GM12878 (cell line): ENCODE measurements at regions not wholly inside any gene's neighbourhood (a gene's known extent, or its start where the extent isn't known, plus 50 kb on each side); places are given as distances from the start of the nearest gene placed in this dataset.

ENCODE experiments used
- ATAC-seq: fragments of 200-7000 bp; cut with Tn5 transposase; 3 replicates; pipeline ENCODE4 v1.9.1; 2020; ENCODE audit warnings: mild to moderate bottlenecking, moderate library complexity
- BruUV-seq: library from RNA; stranded (reverse); fragments of 400-500 nt; replicated peaks from 2 replicates; lab custom pipeline; 2021; lab: Mats Ljungman, UMichigan
- CTCF ChIA-PET: fragments of 300-600 bp; sonication (Branson Sonifier 250); formaldehyde crosslinking; extraction: SDS; loops from one replicate; lab custom pipeline; 2021; ENCODE audit warnings: inconsistent platforms; lab: Yijun Ruan, JAX
- POLR2A ChIA-PET: fragments of 350-600 bp; formaldehyde crosslinking; extraction: SDS; loops from one replicate; lab custom pipeline; 2021; ENCODE audit warnings: inconsistent platforms; lab: Charles Lee
- RAD21 ChIA-PET: fragments of 300-600 bp; sonication (Branson Sonifier 250); formaldehyde crosslinking; loops from one replicate; lab custom pipeline; 2023; ENCODE audit warnings: antibody characterized with exemption; ENCODE audit not compliant: unreplicated experiment; lab: Charles Lee
- SMC1A ChIA-PET: fragments of 300-600 bp; sonication (Branson Sonifier 250); formaldehyde crosslinking; loops from one replicate; lab custom pipeline; 2023; ENCODE audit not compliant: unreplicated experiment, uncharacterized antibody; lab: Charles Lee
- DNase-seq: peaks from one replicate; pipeline ENCODE4 v3.0.0-alpha.2; 2011; ENCODE audit warnings: low read depth, low spot score
- FAIRE-seq: peaks from 3 replicates; lab custom pipeline; 2011; peaks lifted over from hg19 to GRCh38; lab: Jason Lieb, UNC
- H2AFZ ChIP-seq: 2 replicates; pipeline ENCODE4 v1.6.0; 2011; ENCODE audit warnings: low read depth, low read length, control low read depth; ENCODE audit not compliant: control insufficient read depth
- H3K27ac ChIP-seq: 2 replicates; pipeline ENCODE4 v1.5.1; 2011; ENCODE audit warnings: control low read depth; ENCODE audit not compliant: control insufficient read depth, insufficient read depth
- H3K27me3 ChIP-seq, 2 experiments: replicated peaks in 1 of 2; 2 replicates each; pipeline versions ENCODE4 v1.6.0 to v1.6.1; 2011; ENCODE audit warnings: low read length in 1 of 2; ENCODE audit not compliant: control insufficient read depth in 2 of 2, insufficient read depth in 2 of 2
- H3K36me3 ChIP-seq, 2 experiments: 2 replicates each; pipeline ENCODE4 v1.5.1; 2011; ENCODE audit warnings: low read length in 1 of 2; ENCODE audit not compliant: control insufficient read depth in 2 of 2, insufficient read depth in 2 of 2
- H3K4me1 ChIP-seq: 2 replicates; pipeline ENCODE4 v1.6.1; 2011; ENCODE audit warnings: mild to moderate bottlenecking, low read length, moderate library complexity, mixed read lengths; ENCODE audit not compliant: control insufficient read depth, insufficient read depth
- H3K4me2 ChIP-seq: 2 replicates; pipeline ENCODE4 v1.6.0; 2011; ENCODE audit warnings: control low read depth; ENCODE audit not compliant: control insufficient read depth, insufficient read depth
- H3K4me3 ChIP-seq: fragments of 200-600 bp; sonication (generic); 2 replicates; pipeline ENCODE4 v1.5.1; 2016
- H3K79me2 ChIP-seq: 2 replicates; pipeline ENCODE4 v1.6.0; 2011; ENCODE audit warnings: low read length; ENCODE audit not compliant: control insufficient read depth, insufficient read depth
- H3K9ac ChIP-seq: 2 replicates; pipeline ENCODE4 v1.8.0; 2011; ENCODE audit warnings: low read length, control low read depth, mixed read lengths; ENCODE audit not compliant: control insufficient read depth, insufficient read depth
- H3K9me3 ChIP-seq: replicated peaks from 3 replicates; pipeline ENCODE4 v1.5.1; 2011; ENCODE audit warnings: mild to moderate bottlenecking, low read length; ENCODE audit not compliant: control insufficient read depth, insufficient read depth
- H4K20me1 ChIP-seq: 2 replicates; pipeline ENCODE4 v1.6.0; 2011; ENCODE audit not compliant: control insufficient read depth, insufficient read depth
- GABPA ChIP-seq: IDR thresholded peaks from 2 replicates; pipeline ENCODE4 v1.6.1; 2014; ENCODE audit warnings: antibody characterized with exemption, low read depth, mild to moderate bottlenecking, inconsistent platforms
- POLR2AphosphoS2 ChIP-seq: IDR thresholded peaks from 2 replicates; pipeline ENCODE4 v1.6.1; 2011; ENCODE audit warnings: low read depth, mild to moderate bottlenecking, low read length, improper control_type of control experiment, moderate library complexity
- POLR2AphosphoS5 ChIP-seq: IDR thresholded peaks from 2 replicates; pipeline ENCODE4 v1.6.1; 2011; ENCODE audit warnings: mild to moderate bottlenecking, low read length, inconsistent platforms
- ZBTB40 ChIP-seq: fragments of 450-650 bp; IDR thresholded peaks from 2 replicates; pipeline ENCODE4 v1.6.1; 2016; ENCODE audit warnings: mild to moderate bottlenecking, moderate library complexity, borderline replicate concordance
- in situ Hi-C: fragments of 300-500 bp; cut with MboI; formaldehyde crosslinking; loops from 9 replicates; pipeline ENCODE4 v1.14.3; 2018; ENCODE audit warnings: mixed read lengths
- intact Hi-C: fragments of 100-400 bp; cut with micrococcal nuclease; formaldehyde crosslinking; loops from one replicate; pipeline ENCODE4 v1.14.2; 2022; ENCODE audit not compliant: unreplicated experiment

- no peaks in the 10 kb centered on the region; the same call in 2 of the 3 replicates for H3K9me3 ChIP-seq
- in situ Hi-C loops, result no loop called here
- FAIRE-seq, result no peak
- DNase-seq, result no peak
- no peaks in the 10 kb centered on the region for H3K27me3 ChIP-seq
- H3K4me1 ChIP-seq, result no peaks in the 10 kb centered on the region
- no peaks in the 10 kb centered on the region for H3K36me3 ChIP-seq
- no peaks in the 10 kb centered on the region for H4K20me1 ChIP-seq
- no peak overlapping the region for H2AFZ ChIP-seq
- intact Hi-C loops, result no loop called here
- ChIA-PET SMC1A (no interaction called here), RAD21 (no interaction called here), CTCF (no interaction called here), POLR2A (no interaction called here)
- H3K27ac ChIP-seq, result no peak overlapping the region
- no TSS peak for BruUV-seq
- H3K9ac ChIP-seq, result no peak overlapping the region
- ATAC-seq, result no peak
- no peak overlapping the region for H3K4me3 ChIP-seq
- TF ChIP-seq ZBTB40 (peak; percentile 68; the same call in 1 of the 2 replicates), GABPA (peak; percentile 37; the same call in 1 of the 2 replicates), POLR2AphosphoS2 (no peak), POLR2AphosphoS5 (no peak)
- no peak overlapping the region for H3K4me2 ChIP-seq
- H3K79me2 ChIP-seq, result no peaks in the 10 kb centered on the region
These were observed 418.5 kb upstream of the EEF2KMT start for GRCh38 chr16:5516115-5516514.
